A549 (cell line): ENCODE measurements at regions not wholly inside any gene's neighbourhood (a gene's known extent, or its start where the extent isn't known, plus 50 kb on each side); places are given as distances from the start of the nearest gene placed in this dataset.

Experiments used
- CHD2 ChIP-seq: fragments of 150-350 bp; IDR thresholded peaks from 2 replicates; pipeline ENCODE4 v1.6.1; 2014; ENCODE audit warnings: low read length; ENCODE audit not compliant: partially characterized antibody
- POLR2A ChIP-seq: IDR thresholded peaks from 2 replicates; pipeline ENCODE4 v1.6.1; 2012; ENCODE audit warnings: mild to moderate bottlenecking, low read length
- TF ChIP-seq, protein P1 (sequence below): IDR thresholded peaks from 2 replicates; pipeline ENCODE4 v1.6.1; 2012
- TF ChIP-seq, protein P2 (sequence below): fragments of >200 bp; sonication (Bioruptor Twin); formaldehyde crosslinking; IDR thresholded peaks from 3 replicates; pipeline ENCODE4 v1.5.1; 2016
- TF ChIP-seq, protein P3 (sequence below): IDR thresholded peaks from 2 replicates; pipeline ENCODE4 v1.6.1; 2012; ENCODE audit warnings: low read depth, borderline replicate concordance

DNA sequence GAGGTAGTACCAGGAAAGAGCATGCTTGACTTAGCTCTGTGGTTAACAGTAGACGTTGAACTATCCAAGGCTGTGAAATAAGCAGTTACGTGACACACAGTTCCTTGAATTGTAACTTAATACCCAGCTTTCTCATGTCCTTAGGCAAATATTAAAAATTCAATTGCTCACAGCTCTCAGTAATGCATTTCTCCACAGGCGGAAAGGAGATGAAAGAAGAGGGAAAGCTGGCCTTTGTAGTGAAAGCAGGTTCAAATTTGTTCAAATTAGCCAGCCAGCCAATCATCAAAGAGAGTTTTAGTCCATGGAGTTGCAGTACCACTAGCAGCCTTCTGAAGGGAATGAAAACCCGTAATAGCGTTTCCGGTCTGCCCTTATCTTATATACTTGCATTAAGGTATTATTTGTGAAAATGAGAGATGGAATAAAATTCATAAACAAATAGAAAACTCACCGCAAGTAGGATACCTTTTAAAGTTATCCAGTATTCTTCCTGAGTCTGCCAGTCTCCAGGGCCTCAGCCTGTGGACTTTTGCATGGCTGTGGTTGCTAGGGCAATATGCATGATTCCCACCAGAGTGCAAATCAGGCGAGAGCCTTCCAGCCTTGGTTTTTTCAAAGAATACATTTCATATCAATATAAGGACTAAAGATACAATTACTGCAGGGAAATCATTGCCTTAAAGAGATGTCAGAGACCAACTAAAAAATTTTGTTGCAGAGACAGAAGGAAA lies 795.5 kb downstream of the TNS3 start:
- TF ChIP-seq, protein P1, sequence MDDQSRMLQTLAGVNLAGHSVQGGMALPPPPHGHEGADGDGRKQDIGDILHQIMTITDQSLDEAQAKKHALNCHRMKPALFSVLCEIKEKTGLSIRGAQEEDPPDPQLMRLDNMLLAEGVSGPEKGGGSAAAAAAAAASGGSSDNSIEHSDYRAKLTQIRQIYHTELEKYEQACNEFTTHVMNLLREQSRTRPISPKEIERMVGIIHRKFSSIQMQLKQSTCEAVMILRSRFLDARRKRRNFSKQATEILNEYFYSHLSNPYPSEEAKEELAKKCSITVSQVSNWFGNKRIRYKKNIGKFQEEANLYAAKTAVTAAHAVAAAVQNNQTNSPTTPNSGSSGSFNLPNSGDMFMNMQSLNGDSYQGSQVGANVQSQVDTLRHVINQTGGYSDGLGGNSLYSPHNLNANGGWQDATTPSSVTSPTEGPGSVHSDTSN = no peak
- TF ChIP-seq, protein P2, sequence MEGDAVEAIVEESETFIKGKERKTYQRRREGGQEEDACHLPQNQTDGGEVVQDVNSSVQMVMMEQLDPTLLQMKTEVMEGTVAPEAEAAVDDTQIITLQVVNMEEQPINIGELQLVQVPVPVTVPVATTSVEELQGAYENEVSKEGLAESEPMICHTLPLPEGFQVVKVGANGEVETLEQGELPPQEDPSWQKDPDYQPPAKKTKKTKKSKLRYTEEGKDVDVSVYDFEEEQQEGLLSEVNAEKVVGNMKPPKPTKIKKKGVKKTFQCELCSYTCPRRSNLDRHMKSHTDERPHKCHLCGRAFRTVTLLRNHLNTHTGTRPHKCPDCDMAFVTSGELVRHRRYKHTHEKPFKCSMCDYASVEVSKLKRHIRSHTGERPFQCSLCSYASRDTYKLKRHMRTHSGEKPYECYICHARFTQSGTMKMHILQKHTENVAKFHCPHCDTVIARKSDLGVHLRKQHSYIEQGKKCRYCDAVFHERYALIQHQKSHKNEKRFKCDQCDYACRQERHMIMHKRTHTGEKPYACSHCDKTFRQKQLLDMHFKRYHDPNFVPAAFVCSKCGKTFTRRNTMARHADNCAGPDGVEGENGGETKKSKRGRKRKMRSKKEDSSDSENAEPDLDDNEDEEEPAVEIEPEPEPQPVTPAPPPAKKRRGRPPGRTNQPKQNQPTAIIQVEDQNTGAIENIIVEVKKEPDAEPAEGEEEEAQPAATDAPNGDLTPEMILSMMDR = no peak
- no peak for TF ChIP-seq CHD2
- TF ChIP-seq POLR2A = no peak
- TF ChIP-seq, protein P3, sequence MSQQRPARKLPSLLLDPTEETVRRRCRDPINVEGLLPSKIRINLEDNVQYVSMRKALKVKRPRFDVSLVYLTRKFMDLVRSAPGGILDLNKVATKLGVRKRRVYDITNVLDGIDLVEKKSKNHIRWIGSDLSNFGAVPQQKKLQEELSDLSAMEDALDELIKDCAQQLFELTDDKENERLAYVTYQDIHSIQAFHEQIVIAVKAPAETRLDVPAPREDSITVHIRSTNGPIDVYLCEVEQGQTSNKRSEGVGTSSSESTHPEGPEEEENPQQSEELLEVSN = no peak
